ENCODE measurements at regions not wholly inside any gene's neighbourhood (a gene's known extent, or its start where the extent isn't known, plus 50 kb on each side); places are given as distances from the start of the nearest gene placed in this dataset.
"Not testable (repeated sequence)": the region's sequence is repeated elsewhere in the genome, so short reads cannot be mapped to it uniquely, and the experiment has no call there.

GRCh38 chr4:87716371-87717265, 66.5 kb downstream of the DMP1 start:
- in situ Hi-C loops (cut with HindIII; ENCODE audit: low sequenced_read_pairs) = no loop called here
- TF ChIP-seq CTCF (IDR thresholded peaks at IDR 0.05; ENCODE audit: low read depth, low read length) = no peak
- peak; percentile 48 for DNase-seq (ENCODE audit: low read depth, low spot score)
- H3K4me3 ChIP-seq (ENCODE audit: low read depth, low read length) = no peak overlapping the region

- peak; percentile 65 for DNase-seq (ENCODE audit: low read depth, low spot score)
- no peak for TF ChIP-seq CTCF (IDR thresholded peaks at IDR 0.05; ENCODE audit: low read depth, low read length)
- H3K4me3 ChIP-seq (ENCODE audit: low read depth, low read length) = no peak overlapping the region
- in situ Hi-C loops (cut with HindIII; ENCODE audit: low sequenced_read_pairs) = no loop called here
These were observed 67.4 kb downstream of the DMP1 start for GRCh38 chr4:87717276-87718031.

GRCh38 chr4:87718217-87718835, 68.2 kb downstream of the DMP1 start:
- no peak overlapping the region for H3K4me3 ChIP-seq (ENCODE audit: low read depth, low read length)
- in situ Hi-C loops (cut with HindIII; ENCODE audit: low sequenced_read_pairs) = no loop called here
- TF ChIP-seq CTCF (IDR thresholded peaks at IDR 0.05; ENCODE audit: low read depth, low read length) = no peak
- DNase-seq (ENCODE audit: low read depth, low spot score) = no peak

GRCh38 chr4:87720094-87720691, 70.1 kb downstream of the DMP1 start:
- no peak for DNase-seq (ENCODE audit: low read depth, low spot score)
- H3K4me3 ChIP-seq (ENCODE audit: low read depth, low read length) = no peak overlapping the region
- TF ChIP-seq CTCF (IDR thresholded peaks at IDR 0.05; ENCODE audit: low read depth, low read length) = no peak
- in situ Hi-C loops (cut with HindIII; ENCODE audit: low sequenced_read_pairs) = no loop called here

GRCh38 chr4:87725287-87725686, 74.1 kb upstream of the IBSP start:
- DNase-seq (ENCODE audit: low read depth, low spot score); in situ Hi-C loops (cut with HindIII; ENCODE audit: low sequenced_read_pairs); H3K4me3 ChIP-seq (ENCODE audit: low read depth, low read length): not testable (repeated sequence)

GRCh38 chr4:87732033-87732765, 67.2 kb upstream of the IBSP start:
- H3K4me3 ChIP-seq (ENCODE audit: low read depth, low read length) = no peak overlapping the region
- no peak for DNase-seq (ENCODE audit: low read depth, low spot score)
- in situ Hi-C loops (cut with HindIII; ENCODE audit: low sequenced_read_pairs) = no loop called here
- TF ChIP-seq CTCF (IDR thresholded peaks at IDR 0.05; ENCODE audit: low read depth, low read length) = no peak
